Loucy (cell line): ENCODE measurements at regions not wholly inside any gene's neighbourhood (a gene's known extent, or its start where the extent isn't known, plus 50 kb on each side); places are given as distances from the start of the nearest gene placed in this dataset.

ENCODE experiments used
- CTCF ChIP-seq: fragments of 200-600 bp; sonication (generic); conservative IDR thresholded peaks from 2 replicates; pipeline ENCODE4 v1.5.1; 2014; ENCODE audit warnings: mild to moderate bottlenecking, antibody characterized with exemption, low read length
- EZH2phosphoT487 ChIP-seq: fragments of 200-600 bp; IDR thresholded peaks from 2 replicates; pipeline ENCODE4 v1.6.1; 2018; ENCODE audit warnings: antibody characterized with exemption, mild to moderate bottlenecking, moderate library complexity, borderline replicate concordance

- TF ChIP-seq CTCF (no peak), EZH2phosphoT487 (no peak)
Observed at GRCh38 chr10:31135171-31135570, 103.5 kb upstream of the ZNF438 start.
